ENCODE measurements at regions not wholly inside any gene's neighbourhood (a gene's known extent, or its start where the extent isn't known, plus 50 kb on each side); places are given as distances from the start of the nearest gene placed in this dataset.
"Not testable (repeated sequence)": the region's sequence is repeated elsewhere in the genome, so short reads cannot be mapped to it uniquely, and the experiment has no call there.

GRCh38 chrX:40373641-40374040 is 207.1 kb upstream of the ATP6AP2 start:
- no peak for DNase-seq (ENCODE audit: low read depth in 2 of 2)

GRCh38 chrX:40373025-40373424 is 207.7 kb upstream of the ATP6AP2 start:
- no peak for DNase-seq (ENCODE audit: low read depth in 2 of 2)

GRCh38 chrX:40371376-40371775 is 209.4 kb upstream of the ATP6AP2 start:
- DNase-seq (ENCODE audit: low read depth in 2 of 2) = no peak

GRCh38 chrX:40368611-40369061 is 212.1 kb upstream of the ATP6AP2 start:
- DNase-seq (ENCODE audit: low read depth in 2 of 2) = no peak

GRCh38 chrX:40366661-40367060 is 214.1 kb upstream of the ATP6AP2 start:
- no peak for DNase-seq (ENCODE audit: low read depth in 2 of 2)

GRCh38 chrX:40362291-40362690 is 218.5 kb upstream of the ATP6AP2 start:
- not testable (repeated sequence) for DNase-seq (ENCODE audit: low read depth in 2 of 2)

- DNase-seq (ENCODE audit: low read depth in 2 of 2) = no peak
These were observed 220.2 kb upstream of the ATP6AP2 start for GRCh38 chrX:40360557-40360956.

GRCh38 chrX:40359593-40359992 is 221.2 kb upstream of the ATP6AP2 start:
- no peak for DNase-seq (ENCODE audit: low read depth in 2 of 2)

- DNase-seq (ENCODE audit: low read depth in 2 of 2) = no peak
These were observed 221.8 kb upstream of the ATP6AP2 start for GRCh38 chrX:40358994-40359393.

- no peak for DNase-seq (ENCODE audit: low read depth in 2 of 2)
These were observed 231.5 kb upstream of the ATP6AP2 start for GRCh38 chrX:40349251-40349650.

GRCh38 chrX:40346379-40346778 is 234.4 kb upstream of the ATP6AP2 start:
- no peak for DNase-seq (ENCODE audit: low read depth in 2 of 2)

- DNase-seq (ENCODE audit: low read depth in 2 of 2) = no peak
These were observed 237.5 kb upstream of the ATP6AP2 start for GRCh38 chrX:40343319-40343718.

- no peak for DNase-seq (ENCODE audit: low read depth in 2 of 2)
These were observed 240.7 kb upstream of the ATP6AP2 start for GRCh38 chrX:40340116-40340515.

- DNase-seq (ENCODE audit: low read depth in 2 of 2) = no peak
These were observed 235.6 kb upstream of the BCOR start for GRCh38 chrX:40333344-40333743.

GRCh38 chrX:40331762-40332161 is 234.0 kb upstream of the BCOR start:
- no peak for DNase-seq (ENCODE audit: low read depth in 2 of 2)

- DNase-seq (ENCODE audit: low read depth in 2 of 2) = no peak
These were observed 233.6 kb upstream of the BCOR start for GRCh38 chrX:40331353-40331752.

- no peak for DNase-seq (ENCODE audit: low read depth in 2 of 2)
These were observed 231.9 kb upstream of the BCOR start for GRCh38 chrX:40329616-40330015.

- no peak for DNase-seq (ENCODE audit: low read depth in 2 of 2)
These were observed 229.3 kb upstream of the BCOR start for GRCh38 chrX:40327085-40327484.

- no peak for DNase-seq (ENCODE audit: low read depth in 2 of 2)
These were observed 228.6 kb upstream of the BCOR start for GRCh38 chrX:40326186-40326965.

GRCh38 chrX:40325161-40325560 is 227.4 kb upstream of the BCOR start:
- no peak for DNase-seq (ENCODE audit: low read depth in 2 of 2)

GRCh38 chrX:40323977-40324376 is 226.2 kb upstream of the BCOR start:
- no peak for DNase-seq (ENCODE audit: low read depth in 2 of 2)

GRCh38 chrX:40320819-40321218 is 223.1 kb upstream of the BCOR start:
- DNase-seq (ENCODE audit: low read depth in 2 of 2) = no peak

GRCh38 chrX:40318801-40319200 is 221.0 kb upstream of the BCOR start:
- DNase-seq (ENCODE audit: low read depth in 2 of 2) = no peak

GRCh38 chrX:40318076-40318475 is 220.3 kb upstream of the BCOR start:
- DNase-seq (ENCODE audit: low read depth in 2 of 2) = no peak
